G401.6 (cell line): ENCODE measurements at regions not wholly inside any gene's neighbourhood (a gene's known extent, or its start where the extent isn't known, plus 50 kb on each side); places are given as distances from the start of the nearest gene placed in this dataset.
"Not testable (repeated sequence)": the region's sequence is repeated elsewhere in the genome, so short reads cannot be mapped to it uniquely, and the experiment has no call there.

ENCODE experiments used
- FAIRE-seq: peaks from 2 replicates; lab custom pipeline; 2012; peaks lifted over from hg19 to GRCh38; lab: Jason Lieb, UNC

- FAIRE-seq, result no peak
Measured at GRCh38 chr1:117707371-117707770, 101.5 kb downstream of the TENT5C start.

- FAIRE-seq, result no peak
Measured at GRCh38 chr1:117708323-117709248, 102.7 kb downstream of the TENT5C start.

- no peak for FAIRE-seq
Measured at GRCh38 chr1:117709249-117709691, 103.4 kb downstream of the TENT5C start.

GRCh38 chr1:117710710-117711109 lies 104.9 kb downstream of the TENT5C start:
- FAIRE-seq, result no peak

- no peak for FAIRE-seq
Measured at GRCh38 chr1:117712621-117713020, 106.8 kb downstream of the TENT5C start.

GRCh38 chr1:117714546-117714945 lies 108.7 kb downstream of the TENT5C start:
- FAIRE-seq, result peak; percentile 6

- FAIRE-seq, result not testable (repeated sequence)
Measured at GRCh38 chr1:117716030-117716429, 110.2 kb downstream of the TENT5C start.

- FAIRE-seq, result not testable (repeated sequence)
Measured at GRCh38 chr1:117717980-117718379, 112.1 kb downstream of the TENT5C start.

- not testable (repeated sequence) for FAIRE-seq
Measured at GRCh38 chr1:117718596-117718995, 112.7 kb downstream of the TENT5C start.

GRCh38 chr1:117719004-117719403 lies 113.2 kb downstream of the TENT5C start:
- FAIRE-seq, result no peak

- FAIRE-seq, result no peak
Measured at GRCh38 chr1:117732065-117732797, 126.4 kb downstream of the TENT5C start.

- no peak for FAIRE-seq
Measured at GRCh38 chr1:117732956-117733355, 127.1 kb downstream of the TENT5C start.

- no peak for FAIRE-seq
Measured at GRCh38 chr1:117734403-117734802, 128.6 kb downstream of the TENT5C start.

- FAIRE-seq, result no peak
Measured at GRCh38 chr1:117735045-117735992, 129.5 kb downstream of the TENT5C start.

GRCh38 chr1:117739504-117739903 lies 133.7 kb downstream of the TENT5C start:
- FAIRE-seq, result no peak

GRCh38 chr1:117740496-117740895 lies 134.6 kb downstream of the TENT5C start:
- FAIRE-seq, result no peak

GRCh38 chr1:117746565-117746964 lies 140.7 kb downstream of the TENT5C start:
- not testable (repeated sequence) for FAIRE-seq

- no peak for FAIRE-seq
Measured at GRCh38 chr1:117747605-117748004, 141.8 kb downstream of the TENT5C start.

GRCh38 chr1:117751321-117751720 lies 145.5 kb downstream of the TENT5C start:
- FAIRE-seq, result no peak

GRCh38 chr1:117752661-117753060 lies 146.8 kb downstream of the TENT5C start:
- FAIRE-seq, result no peak

GRCh38 chr1:117753232-117753631 lies 147.4 kb downstream of the TENT5C start:
- no peak for FAIRE-seq

- no peak for FAIRE-seq
Measured at GRCh38 chr1:117753652-117754051, 147.8 kb downstream of the TENT5C start.
